PC-9 (cell line): ENCODE measurements at regions not wholly inside any gene's neighbourhood (a gene's known extent, or its start where the extent isn't known, plus 50 kb on each side); places are given as distances from the start of the nearest gene placed in this dataset.

Experiments used
- EZH2 ChIP-seq: fragments of 200-600 bp; sonication (generic); IDR thresholded peaks from 2 replicates; pipeline ENCODE4 v1.8.0; 2017; ENCODE audit warnings: antibody characterized with exemption, low read depth
- TF ChIP-seq, protein P1 (sequence below): fragments of 200-600 bp; sonication (generic); conservative IDR thresholded peaks from 2 replicates; pipeline ENCODE4 v1.6.1; 2017; ENCODE audit warnings: mixed run types, antibody characterized with exemption, mild to moderate bottlenecking, moderate library complexity

DNA sequence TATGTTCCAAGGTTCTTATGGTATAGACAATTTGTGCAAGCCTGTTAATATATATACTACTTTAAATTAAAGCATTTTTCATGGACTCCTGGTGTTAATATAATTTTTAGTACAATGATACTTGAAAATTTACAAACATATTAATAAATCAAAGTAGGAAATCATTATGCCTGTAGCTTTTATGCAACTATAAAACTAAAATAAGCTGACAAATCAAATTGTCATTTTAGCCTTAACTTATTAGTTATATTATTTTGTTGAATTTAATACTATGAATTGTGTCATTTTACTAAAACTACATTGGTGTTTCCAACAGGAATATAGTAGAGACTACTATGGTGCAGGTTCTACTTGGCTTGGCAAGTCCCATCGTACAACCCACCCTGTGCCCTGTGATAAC, 96.0 kb downstream of the MED10 start:
- TF ChIP-seq, protein P1, sequence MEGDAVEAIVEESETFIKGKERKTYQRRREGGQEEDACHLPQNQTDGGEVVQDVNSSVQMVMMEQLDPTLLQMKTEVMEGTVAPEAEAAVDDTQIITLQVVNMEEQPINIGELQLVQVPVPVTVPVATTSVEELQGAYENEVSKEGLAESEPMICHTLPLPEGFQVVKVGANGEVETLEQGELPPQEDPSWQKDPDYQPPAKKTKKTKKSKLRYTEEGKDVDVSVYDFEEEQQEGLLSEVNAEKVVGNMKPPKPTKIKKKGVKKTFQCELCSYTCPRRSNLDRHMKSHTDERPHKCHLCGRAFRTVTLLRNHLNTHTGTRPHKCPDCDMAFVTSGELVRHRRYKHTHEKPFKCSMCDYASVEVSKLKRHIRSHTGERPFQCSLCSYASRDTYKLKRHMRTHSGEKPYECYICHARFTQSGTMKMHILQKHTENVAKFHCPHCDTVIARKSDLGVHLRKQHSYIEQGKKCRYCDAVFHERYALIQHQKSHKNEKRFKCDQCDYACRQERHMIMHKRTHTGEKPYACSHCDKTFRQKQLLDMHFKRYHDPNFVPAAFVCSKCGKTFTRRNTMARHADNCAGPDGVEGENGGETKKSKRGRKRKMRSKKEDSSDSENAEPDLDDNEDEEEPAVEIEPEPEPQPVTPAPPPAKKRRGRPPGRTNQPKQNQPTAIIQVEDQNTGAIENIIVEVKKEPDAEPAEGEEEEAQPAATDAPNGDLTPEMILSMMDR = no peak
- no peak for TF ChIP-seq EZH2
